Left lung (tissue), 4 donors: ENCODE measurements at regions not wholly inside any gene's neighbourhood (a gene's known extent, or its start where the extent isn't known, plus 50 kb on each side); places are given as distances from the start of the nearest gene placed in this dataset.
"Not testable (repeated sequence)": the region's sequence is repeated elsewhere in the genome, so short reads cannot be mapped to it uniquely, and the experiment has no call there.

Experiments used
- ATAC-seq: fragments of 200-7000 bp; cut with Tn5 transposase; one replicate; pipeline ENCODE4 v1.9.1; 2020; ENCODE audit warnings: moderate library complexity
- DNase-seq, 4 donors: peaks; one replicate each; pipeline ENCODE4 v3.0.0-alpha.2; 2013 to 2020
- H3K27ac ChIP-seq, 2 donors: fragments of 200-600 bp; sonication (generic) in 1 of 2; one replicate each; pipeline versions ENCODE4 v1.5.0 to v1.8.0; 2020 to 2021
- H3K27me3 ChIP-seq, 2 donors: fragments of 200-600 bp; sonication (generic) in 1 of 2; one replicate each; pipeline versions ENCODE4 v1.5.0 to v1.8.0; 2020 to 2021
- H3K36me3 ChIP-seq, 2 donors: fragments of 200-600 bp; sonication (generic) in 1 of 2; one replicate each; pipeline versions ENCODE4 v1.5.0 to v1.8.0; 2020 to 2021
- H3K4me1 ChIP-seq, 2 donors: fragments of 200-600 bp; one replicate each; pipeline ENCODE4 v1.8.0; 2021
- H3K4me3 ChIP-seq, 2 donors: fragments of 200-600 bp; sonication (generic) in 1 of 2; one replicate each; pipeline versions ENCODE4 v1.5.0 to v1.8.0; 2020 to 2021; ENCODE audit warnings: mild to moderate bottlenecking in 1 of 2
- H3K9me3 ChIP-seq, 2 donors: fragments of 200-600 bp; sonication (generic) in 1 of 2; one replicate each; pipeline versions ENCODE4 v1.5.0 to v1.8.0; 2020 to 2021
- intact Hi-C, 2 donors: fragments of 100-400 bp; cut with DNase I; formaldehyde crosslinking; loops; one replicate each; pipeline versions ENCODE4 v1.11.2 to v1.14.2; 2022
- TF ChIP-seq, protein P1 (sequence below), 2 donors: fragments of 200-600 bp; sonication (generic) in 1 of 2; IDR thresholded peaks; one replicate each; pipeline versions ENCODE4 v1.5.0 to v1.8.0; 2021; ENCODE audit warnings: antibody characterized with exemption in 2 of 2
- donor health status: DM: no; HTN: yes; CAD: no.
- donor health status: DM: no; HTN: no; CAD: no.

DNA sequence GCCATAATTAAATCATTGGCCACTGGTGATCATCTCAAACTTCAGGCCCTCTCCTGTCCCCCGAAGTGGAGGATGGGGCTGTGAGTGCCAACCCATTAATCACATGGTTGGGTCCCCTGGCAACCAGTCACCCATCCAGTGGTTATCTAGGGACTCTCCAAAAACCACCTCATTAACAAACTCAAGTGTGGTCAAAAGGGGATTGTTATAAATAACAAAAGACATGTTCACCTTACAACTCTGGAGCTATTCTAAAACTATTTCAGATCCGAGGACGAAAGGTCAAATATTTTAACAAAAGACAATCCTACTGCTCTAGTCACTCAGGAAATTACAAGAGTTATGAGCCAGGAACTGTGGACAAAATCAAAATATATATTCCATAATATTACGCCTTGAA lies 60.0 kb upstream of the PRNP start:
- no peak overlapping the region for H3K4me3 ChIP-seq
- intact Hi-C loops = no loop called here
- H3K9me3 ChIP-seq = peaks cover 0 to 2% of the 10 kb centered on the region in 2 donors
- H3K27me3 ChIP-seq = peaks cover 0 to 7% of the 10 kb centered on the region in 2 donors
- TF ChIP-seq, protein P1, sequence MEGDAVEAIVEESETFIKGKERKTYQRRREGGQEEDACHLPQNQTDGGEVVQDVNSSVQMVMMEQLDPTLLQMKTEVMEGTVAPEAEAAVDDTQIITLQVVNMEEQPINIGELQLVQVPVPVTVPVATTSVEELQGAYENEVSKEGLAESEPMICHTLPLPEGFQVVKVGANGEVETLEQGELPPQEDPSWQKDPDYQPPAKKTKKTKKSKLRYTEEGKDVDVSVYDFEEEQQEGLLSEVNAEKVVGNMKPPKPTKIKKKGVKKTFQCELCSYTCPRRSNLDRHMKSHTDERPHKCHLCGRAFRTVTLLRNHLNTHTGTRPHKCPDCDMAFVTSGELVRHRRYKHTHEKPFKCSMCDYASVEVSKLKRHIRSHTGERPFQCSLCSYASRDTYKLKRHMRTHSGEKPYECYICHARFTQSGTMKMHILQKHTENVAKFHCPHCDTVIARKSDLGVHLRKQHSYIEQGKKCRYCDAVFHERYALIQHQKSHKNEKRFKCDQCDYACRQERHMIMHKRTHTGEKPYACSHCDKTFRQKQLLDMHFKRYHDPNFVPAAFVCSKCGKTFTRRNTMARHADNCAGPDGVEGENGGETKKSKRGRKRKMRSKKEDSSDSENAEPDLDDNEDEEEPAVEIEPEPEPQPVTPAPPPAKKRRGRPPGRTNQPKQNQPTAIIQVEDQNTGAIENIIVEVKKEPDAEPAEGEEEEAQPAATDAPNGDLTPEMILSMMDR (IDR thresholded peaks at IDR 0.05) = no peak
- no peak for DNase-seq
- H3K4me1 ChIP-seq = no peaks in the 10 kb centered on the region
- ATAC-seq = no peak
- H3K27ac ChIP-seq = no peak overlapping the region
- no peaks in the 10 kb centered on the region for H3K36me3 ChIP-seq

DNA sequence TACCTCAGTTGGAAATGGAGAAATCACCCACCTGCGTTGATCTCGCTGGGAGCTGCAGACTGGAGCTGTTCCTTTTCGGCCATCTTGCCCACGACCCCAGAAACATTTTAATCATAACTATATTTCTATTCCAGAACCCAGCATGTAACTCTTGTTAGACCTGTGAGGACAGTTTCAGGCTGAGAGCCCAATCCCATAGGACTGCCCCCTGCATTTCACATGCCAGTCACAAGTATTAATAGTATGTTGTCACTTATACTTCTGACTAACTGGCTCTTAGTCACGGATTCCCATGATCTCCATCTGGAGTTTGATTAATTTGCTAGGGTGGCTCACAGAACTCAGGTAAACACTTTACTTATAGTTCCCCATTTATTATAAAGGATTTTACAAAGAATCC lies 60.6 kb upstream of the PRNP start:
- no peaks in the 10 kb centered on the region for H3K36me3 ChIP-seq
- peaks cover 0 to 7% of the 10 kb centered on the region in 2 donors for H3K27me3 ChIP-seq
- peaks cover 0 to 2% of the 10 kb centered on the region in 2 donors for H3K9me3 ChIP-seq
- H3K27ac ChIP-seq = no peak overlapping the region
- H3K4me1 ChIP-seq = no peaks in the 10 kb centered on the region
- TF ChIP-seq, protein P1 (IDR thresholded peaks at IDR 0.05) = no peak
- DNase-seq (no peak), ATAC-seq (no peak)
- no peak overlapping the region for H3K4me3 ChIP-seq
- intact Hi-C loops = no loop called here

DNA sequence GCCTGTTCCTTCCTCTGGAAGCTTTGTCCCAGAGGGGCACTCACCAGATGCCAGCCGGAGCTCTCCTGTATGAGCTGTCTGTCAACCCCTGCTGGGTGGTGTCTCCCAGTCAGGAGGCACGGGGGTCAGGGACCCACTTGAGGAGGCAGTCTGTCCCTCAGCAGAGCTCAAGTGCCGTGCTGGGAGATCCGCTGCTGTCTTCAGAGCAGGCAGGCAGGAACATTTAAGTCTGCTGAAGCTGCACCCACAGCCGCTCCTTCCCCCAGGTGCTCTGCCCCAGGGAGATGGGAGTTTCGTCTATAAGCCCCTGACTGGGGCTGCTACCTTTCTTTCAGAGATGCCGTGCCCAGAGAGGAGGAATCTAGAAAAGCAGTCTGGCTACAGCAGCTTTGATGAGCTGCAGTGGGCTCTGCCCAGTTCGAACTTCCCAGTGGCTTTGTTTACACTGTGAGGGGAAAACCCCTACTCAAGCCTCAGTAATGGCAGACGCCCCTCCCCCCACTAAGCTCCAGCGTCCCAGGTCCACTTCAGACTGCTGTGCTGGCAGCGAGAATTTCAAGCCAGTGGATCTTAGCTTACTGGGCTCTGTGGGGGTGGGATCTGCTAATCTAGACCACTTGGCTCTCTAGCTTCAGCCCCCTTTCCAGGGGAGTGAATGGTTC lies 61.5 kb upstream of the PRNP start:
- H3K4me3 ChIP-seq, H3K36me3 ChIP-seq, H3K4me1 ChIP-seq, DNase-seq, H3K9me3 ChIP-seq, ATAC-seq, intact Hi-C loops, H3K27me3 ChIP-seq, H3K27ac ChIP-seq: not testable (repeated sequence)

DNA sequence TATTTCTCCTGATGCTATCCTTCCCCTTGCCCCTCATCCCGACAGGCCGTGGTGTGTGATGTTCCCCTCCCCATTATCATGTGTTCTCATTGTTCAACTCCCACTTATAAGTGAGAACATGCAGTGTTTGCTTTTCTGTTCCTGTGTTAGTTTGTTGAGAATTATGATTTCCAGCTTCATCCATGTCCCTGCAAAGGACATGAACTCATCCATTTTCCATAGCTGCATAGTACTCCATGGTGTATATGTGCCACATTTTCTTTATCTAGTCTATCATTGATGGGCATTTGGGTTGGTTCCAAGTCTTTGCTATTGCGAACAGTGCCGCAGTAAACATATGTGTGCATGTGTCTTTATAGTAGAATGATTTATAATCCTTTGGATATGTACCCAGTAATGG lies 67.1 kb upstream of the PRNP start:
- intact Hi-C loops, H3K27me3 ChIP-seq, ATAC-seq, H3K4me1 ChIP-seq, H3K27ac ChIP-seq, DNase-seq, H3K4me3 ChIP-seq, H3K36me3 ChIP-seq: not testable (repeated sequence)
- H3K9me3 ChIP-seq = peaks cover 0 to 11% of the 10 kb centered on the region in 2 donors

DNA sequence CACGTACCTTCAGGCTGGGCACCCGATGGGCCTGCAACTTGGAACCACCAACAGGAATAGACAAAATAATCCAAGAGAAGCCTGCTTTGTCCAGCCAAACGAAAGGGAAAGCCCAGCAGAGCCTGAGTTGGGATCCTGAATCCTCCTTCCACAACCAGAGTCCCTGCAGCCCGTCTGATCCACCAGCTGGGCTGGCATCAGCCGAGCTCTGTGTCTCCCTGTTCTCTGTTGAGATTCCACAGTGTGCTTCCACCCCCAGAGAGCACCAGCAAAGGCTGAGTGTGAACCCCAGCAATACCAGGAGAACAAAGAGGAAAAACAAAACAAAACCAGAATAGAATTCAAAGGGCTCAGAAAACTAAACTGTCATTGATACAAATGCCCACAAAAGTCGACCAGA lies 68.8 kb upstream of the PRNP start:
- no peak for DNase-seq
- ATAC-seq = no peak
- Histone ChIP-seq H3K9me3 (peaks cover 0 to 11% of the 10 kb centered on the region in 2 donors), H3K4me3 (no peak overlapping the region), H3K27me3 (no peaks in the 10 kb centered on the region), H3K4me1 (no peaks in the 10 kb centered on the region), H3K36me3 (no peaks in the 10 kb centered on the region), H3K27ac (no peak overlapping the region)
- intact Hi-C loops = no loop called here
- TF ChIP-seq, protein P1 (IDR thresholded peaks at IDR 0.05) = no peak

DNA sequence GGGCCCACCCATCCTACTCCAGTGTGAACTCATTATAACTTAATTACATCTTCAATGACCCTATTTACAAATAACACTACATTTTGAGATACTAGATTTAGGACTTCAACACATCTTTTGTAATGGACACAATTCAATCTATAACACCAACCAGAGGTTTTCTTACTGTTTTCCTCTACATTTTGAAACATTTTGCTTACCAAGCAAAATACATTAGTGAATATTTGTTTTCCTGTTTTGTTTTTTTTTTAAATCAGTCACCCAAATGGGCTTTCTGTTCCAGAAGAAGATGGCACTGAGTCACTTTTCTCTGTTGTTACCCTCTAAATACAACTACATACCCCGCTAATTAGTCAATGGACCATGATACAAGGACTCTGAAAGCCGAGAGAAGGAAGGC lies 69.2 kb upstream of the PRNP start:
- DNase-seq (no peak), ATAC-seq (no peak)
- Histone ChIP-seq H3K4me1 (no peaks in the 10 kb centered on the region), H3K27ac (no peak overlapping the region), H3K36me3 (no peaks in the 10 kb centered on the region), H3K4me3 (no peak overlapping the region), H3K9me3 (peaks cover 0 to 11% of the 10 kb centered on the region in 2 donors), H3K27me3 (no peaks in the 10 kb centered on the region)
- TF ChIP-seq, protein P1 (IDR thresholded peaks at IDR 0.05) = no peak
- intact Hi-C loops = no loop called here
